HepG2 (cell line): ENCODE measurements at regions not wholly inside any gene's neighbourhood (a gene's known extent, or its start where the extent isn't known, plus 50 kb on each side); places are given as distances from the start of the nearest gene placed in this dataset.

Experiments
- ATAD3A ChIP-seq: sonication (generic); formaldehyde crosslinking; IDR thresholded peaks from 2 replicates; pipeline ENCODE4 v1.4.0; 2020; ENCODE audit warnings: missing genetic modification reagents
- ATF3 ChIP-seq: sonication (generic); formaldehyde crosslinking; IDR thresholded peaks from 2 replicates; pipeline ENCODE4 v1.4.0; 2020; ENCODE audit warnings: missing genetic modification reagents
- DPF2 ChIP-seq: sonication (generic); formaldehyde crosslinking; IDR thresholded peaks from 2 replicates; pipeline ENCODE4 v1.4.0; 2020; ENCODE audit warnings: mild to moderate bottlenecking, low read depth, missing genetic modification reagents, borderline replicate concordance
- FOXP1 ChIP-seq, 2 experiments: fragments of 450-650 bp in 1 of 2; IDR thresholded peaks; 2 replicates each; pipeline ENCODE4 v1.6.1; 2017 to 2018; ENCODE audit warnings: antibody characterized with exemption in 1 of 2
- GATAD2A ChIP-seq: IDR thresholded peaks from 2 replicates; pipeline ENCODE4 v1.6.1; 2016
- HMGXB3 ChIP-seq: sonication (generic); formaldehyde crosslinking; IDR thresholded peaks from 2 replicates; pipeline ENCODE4 v1.4.0; 2020; ENCODE audit warnings: missing genetic modification reagents, borderline replicate concordance
- HNF4G ChIP-seq, 2 experiments: sonication (generic) in 1 of 2; formaldehyde crosslinking in 1 of 2; IDR thresholded peaks; 2 replicates each; pipeline versions ENCODE4 v1.4.0 to v1.6.1; 2011 to 2020; ENCODE audit warnings: borderline replicate concordance in 2 of 2, low read depth in 2 of 2, mild to moderate bottlenecking in 2 of 2, low read length in 1 of 2, missing genetic modification reagents in 1 of 2, moderate library complexity in 1 of 2
- IRF2 ChIP-seq: IDR thresholded peaks from 2 replicates; pipeline ENCODE4 v1.6.1; 2018; ENCODE audit warnings: missing genetic modification reagents, missing compliant biosample characterization
- IRF9 ChIP-seq: sonication (generic); formaldehyde crosslinking; IDR thresholded peaks from 2 replicates; pipeline ENCODE4 v1.8.0; 2022; ENCODE audit warnings: missing genetic modification reagents, mild to moderate bottlenecking, borderline replicate concordance
- MBD4 ChIP-seq: IDR thresholded peaks from 2 replicates; pipeline ENCODE4 v1.6.1; 2012; ENCODE audit warnings: low read length, inconsistent platforms, borderline replicate concordance
- NR2F6 ChIP-seq, 2 experiments: IDR thresholded peaks; 2 replicates each; pipeline ENCODE4 v1.6.1; 2016; ENCODE audit warnings: antibody characterized with exemption in 1 of 2, mild to moderate bottlenecking in 1 of 2
- SAP130 ChIP-seq: IDR thresholded peaks from 2 replicates; pipeline ENCODE4 v1.6.1; 2016; ENCODE audit warnings: low read depth
- SOX13 ChIP-seq, 3 experiments: fragments of 450-650 bp in 1 of 3; sonication (generic) in 1 of 3; formaldehyde crosslinking in 1 of 3; IDR thresholded peaks in 2 of 3; conservative IDR thresholded peaks in 1 of 3; 2 replicates each; pipeline versions ENCODE4 v1.5.0 to v1.6.1; 2016 to 2020; ENCODE audit warnings: antibody characterized with exemption in 1 of 3, mild to moderate bottlenecking in 1 of 3, missing compliant biosample characterization in 1 of 3, missing genetic modification reagents in 1 of 3, moderate library complexity in 1 of 3
- SOX5 ChIP-seq: IDR thresholded peaks from 2 replicates; pipeline ENCODE4 v1.6.1; 2016; ENCODE audit warnings: borderline replicate concordance
- SP140L ChIP-seq: sonication (generic); formaldehyde crosslinking; IDR thresholded peaks from 2 replicates; pipeline ENCODE4 v1.4.0; 2020; ENCODE audit warnings: missing genetic modification reagents, borderline replicate concordance
- ZBTB10 ChIP-seq: sonication (generic); formaldehyde crosslinking; IDR thresholded peaks from 2 replicates; pipeline ENCODE4 v1.4.0; 2020; ENCODE audit warnings: missing genetic modification reagents, borderline replicate concordance
- ZNF101 ChIP-seq: sonication (generic); formaldehyde crosslinking; IDR thresholded peaks from 2 replicates; pipeline ENCODE4 v1.4.0; 2020; ENCODE audit warnings: mild to moderate bottlenecking, low read depth, missing genetic modification reagents, borderline replicate concordance
- ZNF607 ChIP-seq: sonication (generic); formaldehyde crosslinking; IDR thresholded peaks from 2 replicates; pipeline ENCODE4 v1.5.1; 2020; ENCODE audit warnings: missing genetic modification reagents, mild to moderate bottlenecking, borderline replicate concordance
- ZNF788 ChIP-seq: sonication (generic); formaldehyde crosslinking; IDR thresholded peaks from 2 replicates; pipeline ENCODE4 v1.5.0; 2020; ENCODE audit warnings: mild to moderate bottlenecking, missing genetic modification reagents, borderline replicate concordance

- TF ChIP-seq ZBTB10 (CRISPR knock-in tag) (no peak), IRF9 (CRISPR knock-in tag) (no peak), FOXP1 (IDR thresholded peaks at IDR 0.05) (no peak), FOXP1 (CRISPR knock-in tag; IDR thresholded peaks at IDR 0.05) (0 out of 2 replicates have a peak, but pooled peaks have one; percentile 21), IRF2 (CRISPR knock-in tag) (no peak), ZNF788 (CRISPR knock-in tag) (peak; percentile 29; the same call in 1 of the 2 replicates), ATAD3A (CRISPR knock-in tag) (no peak), GATAD2A (peak; percentile 69), SOX13 (IDR thresholded peaks at IDR 0.05) (no peak), SOX13 (CRISPR knock-in tag; conservative IDR thresholded peaks at IDR 0.05 in 1 of 2, IDR thresholded peaks at IDR 0.05 in 1 of 2) (peak in 1 of 2 experiments; percentile 81; a peak in 2 of 4 replicates), DPF2 (CRISPR knock-in tag) (peak; percentile 57; the same call in 1 of the 2 replicates), ATF3 (CRISPR knock-in tag) (peak; percentile 82), SOX5 (CRISPR knock-in tag) (peak; percentile 67; the same call in 1 of the 2 replicates), SP140L (CRISPR knock-in tag) (0 out of 2 replicates have a peak, but pooled peaks have one; percentile 63), ZNF101 (no peak), HNF4G (IDR thresholded peaks at IDR 0.05; ENCODE audit: borderline replicate concordance, low read depth, low read length) (0 out of 2 replicates have a peak, but pooled peaks have one; percentile 18), HNF4G (CRISPR knock-in tag; IDR thresholded peaks at IDR 0.05; ENCODE audit: borderline replicate concordance, low read depth) (no peak), HMGXB3 (no peak), SAP130 (CRISPR knock-in tag) (peak; percentile 30; the same call in 1 of the 2 replicates), ZNF607 (no peak; the same call in 1 of the 2 replicates), NR2F6 (IDR thresholded peaks at IDR 0.05) (peak; percentile 55; the same call in 1 of the 2 replicates), NR2F6 (CRISPR knock-in tag; IDR thresholded peaks at IDR 0.05) (peak; percentile 14; the same call in 1 of the 2 replicates), MBD4 (no peak)
These were observed 119.8 kb upstream of the CPM start (continued) for GRCh38 chr12:69052613-69053408.
